Panc1 (cell line): ENCODE measurements at regions not wholly inside any gene's neighbourhood (a gene's known extent, or its start where the extent isn't known, plus 50 kb on each side); places are given as distances from the start of the nearest gene placed in this dataset.

Experiments
- POLR2AphosphoS5 ChIP-seq: IDR thresholded peaks from 2 replicates; pipeline ENCODE4 v1.6.1; 2012; ENCODE audit warnings: mild to moderate bottlenecking, low read depth, low read length, moderate library complexity
- TCF7L2 ChIP-seq: IDR thresholded peaks from 2 replicates; pipeline ENCODE4 v1.6.1; 2011; ENCODE audit warnings: mild to moderate bottlenecking, low read depth, low read length, inconsistent platforms
- TF ChIP-seq, protein P1 (sequence below): fragments of 450-650 bp; IDR thresholded peaks from 2 replicates; pipeline ENCODE4 v1.5.1; 2017; ENCODE audit warnings: mild to moderate bottlenecking
- TF ChIP-seq, protein P2 (sequence below), 2 experiments: IDR thresholded peaks; 2 replicates each; pipeline ENCODE4 v1.6.1; 2011 to 2012; ENCODE audit warnings: low read depth in 2 of 2, control low read depth in 1 of 2, low read length in 1 of 2, mild to moderate bottlenecking in 1 of 2, moderate library complexity in 1 of 2; ENCODE audit not compliant: insufficient read depth in 1 of 2

DNA sequence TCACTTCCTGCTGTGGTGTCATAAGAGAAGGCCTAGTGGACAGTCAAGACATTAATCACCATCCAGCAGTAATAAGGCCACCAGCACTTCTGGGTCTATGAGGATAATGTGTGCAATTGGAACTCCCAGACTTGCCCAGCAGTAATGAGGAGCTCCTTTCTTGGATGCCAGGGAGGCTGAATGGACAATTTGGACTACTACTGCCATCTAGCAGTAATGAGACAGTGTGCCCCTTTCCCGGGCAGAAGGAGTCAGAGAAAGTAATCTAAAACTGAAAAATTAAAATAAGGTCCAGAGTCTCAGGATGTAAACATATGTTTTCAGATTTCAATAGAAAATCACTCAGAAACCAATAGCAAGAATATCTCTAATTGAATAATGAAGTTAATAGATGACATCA is 400.4 kb downstream of the CDC14C start:
- TF ChIP-seq, protein P1, sequence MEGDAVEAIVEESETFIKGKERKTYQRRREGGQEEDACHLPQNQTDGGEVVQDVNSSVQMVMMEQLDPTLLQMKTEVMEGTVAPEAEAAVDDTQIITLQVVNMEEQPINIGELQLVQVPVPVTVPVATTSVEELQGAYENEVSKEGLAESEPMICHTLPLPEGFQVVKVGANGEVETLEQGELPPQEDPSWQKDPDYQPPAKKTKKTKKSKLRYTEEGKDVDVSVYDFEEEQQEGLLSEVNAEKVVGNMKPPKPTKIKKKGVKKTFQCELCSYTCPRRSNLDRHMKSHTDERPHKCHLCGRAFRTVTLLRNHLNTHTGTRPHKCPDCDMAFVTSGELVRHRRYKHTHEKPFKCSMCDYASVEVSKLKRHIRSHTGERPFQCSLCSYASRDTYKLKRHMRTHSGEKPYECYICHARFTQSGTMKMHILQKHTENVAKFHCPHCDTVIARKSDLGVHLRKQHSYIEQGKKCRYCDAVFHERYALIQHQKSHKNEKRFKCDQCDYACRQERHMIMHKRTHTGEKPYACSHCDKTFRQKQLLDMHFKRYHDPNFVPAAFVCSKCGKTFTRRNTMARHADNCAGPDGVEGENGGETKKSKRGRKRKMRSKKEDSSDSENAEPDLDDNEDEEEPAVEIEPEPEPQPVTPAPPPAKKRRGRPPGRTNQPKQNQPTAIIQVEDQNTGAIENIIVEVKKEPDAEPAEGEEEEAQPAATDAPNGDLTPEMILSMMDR: peak; percentile 42
- TF ChIP-seq POLR2AphosphoS5 (no peak), TCF7L2 (no peak)
- TF ChIP-seq, protein P2, sequence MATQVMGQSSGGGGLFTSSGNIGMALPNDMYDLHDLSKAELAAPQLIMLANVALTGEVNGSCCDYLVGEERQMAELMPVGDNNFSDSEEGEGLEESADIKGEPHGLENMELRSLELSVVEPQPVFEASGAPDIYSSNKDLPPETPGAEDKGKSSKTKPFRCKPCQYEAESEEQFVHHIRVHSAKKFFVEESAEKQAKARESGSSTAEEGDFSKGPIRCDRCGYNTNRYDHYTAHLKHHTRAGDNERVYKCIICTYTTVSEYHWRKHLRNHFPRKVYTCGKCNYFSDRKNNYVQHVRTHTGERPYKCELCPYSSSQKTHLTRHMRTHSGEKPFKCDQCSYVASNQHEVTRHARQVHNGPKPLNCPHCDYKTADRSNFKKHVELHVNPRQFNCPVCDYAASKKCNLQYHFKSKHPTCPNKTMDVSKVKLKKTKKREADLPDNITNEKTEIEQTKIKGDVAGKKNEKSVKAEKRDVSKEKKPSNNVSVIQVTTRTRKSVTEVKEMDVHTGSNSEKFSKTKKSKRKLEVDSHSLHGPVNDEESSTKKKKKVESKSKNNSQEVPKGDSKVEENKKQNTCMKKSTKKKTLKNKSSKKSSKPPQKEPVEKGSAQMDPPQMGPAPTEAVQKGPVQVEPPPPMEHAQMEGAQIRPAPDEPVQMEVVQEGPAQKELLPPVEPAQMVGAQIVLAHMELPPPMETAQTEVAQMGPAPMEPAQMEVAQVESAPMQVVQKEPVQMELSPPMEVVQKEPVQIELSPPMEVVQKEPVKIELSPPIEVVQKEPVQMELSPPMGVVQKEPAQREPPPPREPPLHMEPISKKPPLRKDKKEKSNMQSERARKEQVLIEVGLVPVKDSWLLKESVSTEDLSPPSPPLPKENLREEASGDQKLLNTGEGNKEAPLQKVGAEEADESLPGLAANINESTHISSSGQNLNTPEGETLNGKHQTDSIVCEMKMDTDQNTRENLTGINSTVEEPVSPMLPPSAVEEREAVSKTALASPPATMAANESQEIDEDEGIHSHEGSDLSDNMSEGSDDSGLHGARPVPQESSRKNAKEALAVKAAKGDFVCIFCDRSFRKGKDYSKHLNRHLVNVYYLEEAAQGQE (IDR thresholded peaks at IDR 0.05; ENCODE audit: insufficient read depth in 1 of 2, low read depth in 2 of 2, low read length in 1 of 2): no peak
